NCI-H526 treated with DMSO at 0.1 percent for 48 hours (cell line): ENCODE measurements at regions not wholly inside any gene's neighbourhood (a gene's known extent, or its start where the extent isn't known, plus 50 kb on each side); places are given as distances from the start of the nearest gene placed in this dataset.

Experiments used
- DNase-seq: peaks from one replicate; lab custom pipeline; 2025; lab: John Stamatoyannopoulos, UW

DNA sequence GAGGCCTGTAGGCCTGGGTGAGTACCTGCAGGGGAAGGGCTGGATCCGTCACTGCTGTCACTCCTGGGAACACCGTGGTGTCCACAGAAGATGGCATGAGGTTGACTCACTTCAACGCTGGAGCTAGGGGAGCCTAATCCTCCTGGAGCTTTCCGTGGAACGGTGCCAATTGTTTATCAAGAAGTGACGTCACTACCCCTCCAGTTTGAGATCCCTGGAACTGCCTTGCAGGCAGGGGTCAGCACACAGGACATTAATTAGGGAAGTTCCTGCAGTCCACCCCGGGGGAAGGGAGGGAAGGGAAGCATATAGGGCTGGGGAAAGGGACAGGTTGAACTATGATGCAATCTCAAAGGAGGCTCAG, 408.6 kb downstream of the GALR1 start:
- DNase-seq, result no peak

DNA sequence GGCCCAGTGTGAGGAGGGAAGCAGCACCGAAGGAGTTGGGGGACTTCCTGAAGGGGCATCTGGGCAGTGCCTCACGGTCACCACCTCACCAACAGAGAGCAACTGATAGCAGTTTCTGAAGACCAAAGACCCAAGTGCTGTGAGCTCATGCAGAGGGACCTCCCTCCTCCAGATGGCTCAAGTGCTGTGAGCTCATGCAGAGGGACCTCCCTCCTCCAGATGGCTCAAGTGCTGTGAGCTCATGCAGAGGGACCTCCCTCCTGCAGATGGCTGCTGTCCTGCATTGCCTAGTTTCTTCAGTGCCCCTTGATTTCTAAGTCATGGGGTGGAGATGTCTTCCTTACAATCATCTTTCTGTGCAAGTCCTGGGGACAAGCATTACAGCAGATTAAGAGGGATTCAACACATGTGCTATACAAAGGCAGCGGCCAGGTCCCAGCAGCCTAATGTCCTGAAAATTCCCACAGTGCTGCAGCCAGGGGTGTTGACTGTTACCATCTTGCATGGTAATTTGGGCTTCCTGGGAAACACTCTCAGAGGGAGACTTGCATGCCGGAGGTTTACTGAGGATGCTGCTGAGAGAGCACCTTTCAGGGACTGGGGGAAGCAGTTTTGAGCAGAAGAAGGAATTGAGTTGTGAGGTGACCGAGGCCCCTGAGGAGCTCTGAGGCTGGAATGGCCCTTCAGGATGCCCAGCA, 409.3 kb downstream of the GALR1 start:
- no peak for DNase-seq

- no peak for DNase-seq
These were observed 417.0 kb downstream of the GALR1 start for GRCh38 chr18:77666613-77667012.

GRCh38 chr18:77668219-77668618, 418.6 kb downstream of the GALR1 start:
- DNase-seq, result no peak

DNA sequence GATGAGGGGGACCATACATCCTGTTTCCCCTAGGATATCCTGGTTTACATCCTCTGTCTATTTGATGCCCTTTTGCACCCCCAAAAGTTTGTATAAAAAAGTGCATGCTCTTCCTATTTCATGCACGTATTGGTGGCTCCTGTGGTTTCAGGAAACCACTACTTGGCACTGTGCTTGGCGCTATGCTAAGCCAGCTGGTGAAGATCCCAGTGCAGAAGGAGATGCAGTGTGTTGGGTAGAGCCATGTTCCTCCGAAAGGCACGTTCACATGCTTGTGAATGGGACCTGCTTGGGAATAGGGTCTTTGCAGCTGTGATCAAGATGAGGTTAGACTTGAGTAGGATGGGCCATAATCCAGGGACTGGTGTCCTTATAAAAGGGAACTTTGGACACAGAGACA, 419.7 kb downstream of the GALR1 start:
- no peak for DNase-seq

GRCh38 chr18:77671456-77672167, 422.0 kb downstream of the GALR1 start:
- DNase-seq, result no peak

DNA sequence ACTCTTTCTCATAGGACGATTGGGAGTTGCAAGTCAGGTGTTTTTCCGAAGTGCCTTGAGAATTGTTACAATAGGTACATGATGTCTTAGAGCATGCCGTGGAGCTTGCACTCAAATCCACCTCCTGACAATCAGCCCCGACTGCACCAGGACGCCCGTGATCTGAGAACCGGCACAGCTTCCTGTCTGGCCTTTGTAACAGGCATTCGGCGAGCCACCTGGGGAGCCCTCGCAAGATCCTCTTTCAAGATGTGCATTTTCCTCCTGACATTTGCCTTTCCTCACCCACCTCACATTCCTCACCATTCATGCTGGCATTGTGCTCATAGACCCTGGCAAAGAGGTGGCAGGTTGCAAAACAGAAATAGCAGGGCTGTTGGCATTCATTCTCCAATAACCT, 427.3 kb downstream of the GALR1 start:
- DNase-seq, result no peak

DNA sequence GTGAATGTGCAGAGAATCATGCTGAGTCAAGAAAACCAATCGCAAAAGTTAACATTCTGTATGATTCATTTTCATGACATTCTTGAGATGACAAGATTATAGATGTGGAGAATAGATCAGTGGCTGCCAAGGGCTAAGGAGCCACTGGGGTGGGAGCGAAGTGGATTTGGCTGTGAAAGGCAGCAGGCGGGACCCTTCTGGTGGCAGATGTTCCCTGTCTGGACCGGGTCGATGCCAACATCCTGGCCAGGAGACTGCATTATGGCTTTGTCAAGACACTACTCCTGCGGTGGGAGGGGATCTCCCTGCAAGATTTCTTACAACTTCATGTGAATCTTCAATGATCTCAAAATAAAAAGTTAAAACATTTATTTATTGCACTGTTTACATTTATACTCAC, 427.9 kb downstream of the GALR1 start:
- DNase-seq, result no peak

GRCh38 chr18:77679869-77680268, 430.2 kb downstream of the GALR1 start:
- no peak for DNase-seq

- no peak for DNase-seq
These were observed 450.4 kb downstream of the GALR1 start for GRCh38 chr18:77700051-77700450.

- DNase-seq, result no peak
These were observed 452.3 kb downstream of the GALR1 start for GRCh38 chr18:77701977-77702376.

DNA sequence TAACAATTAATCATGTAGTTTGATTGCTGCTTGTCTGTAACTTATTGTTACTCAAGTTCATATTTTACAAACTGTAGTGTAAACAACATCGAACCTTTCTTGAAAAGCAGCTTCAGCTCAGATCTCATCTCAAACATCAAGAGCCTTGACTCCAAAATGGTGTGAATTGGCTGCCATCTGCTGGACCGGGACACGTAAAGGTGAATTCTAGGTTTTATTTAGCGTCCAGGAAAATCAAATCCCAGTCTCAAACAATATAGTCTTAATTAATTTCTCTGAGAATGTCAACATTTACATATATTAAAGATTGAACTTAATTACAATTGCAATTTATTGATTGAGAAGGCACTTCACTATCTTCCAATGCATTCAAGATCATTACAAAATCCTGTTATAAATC, 453.0 kb downstream of the GALR1 start:
- peak; percentile 27 for DNase-seq

DNA sequence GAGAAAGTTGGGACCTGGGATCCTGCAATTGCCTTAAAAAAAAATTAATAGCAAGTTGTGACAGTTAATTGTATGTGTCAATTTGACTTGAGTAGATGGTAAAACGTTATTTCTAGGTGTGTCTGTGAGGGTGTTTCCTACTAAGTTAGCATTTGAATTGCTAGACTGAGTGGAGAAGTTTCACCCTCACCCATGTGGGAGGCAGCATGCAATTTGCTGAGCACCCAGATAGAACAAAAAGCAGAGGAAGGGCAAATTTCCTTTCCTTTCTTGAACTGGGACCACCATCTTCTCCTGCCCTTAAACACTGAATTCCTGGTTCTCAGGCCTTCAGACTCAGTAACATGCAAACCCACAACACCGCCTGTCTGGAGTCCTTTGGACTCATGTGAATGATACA, 455.7 kb downstream of the GALR1 start:
- DNase-seq, result no peak

DNA sequence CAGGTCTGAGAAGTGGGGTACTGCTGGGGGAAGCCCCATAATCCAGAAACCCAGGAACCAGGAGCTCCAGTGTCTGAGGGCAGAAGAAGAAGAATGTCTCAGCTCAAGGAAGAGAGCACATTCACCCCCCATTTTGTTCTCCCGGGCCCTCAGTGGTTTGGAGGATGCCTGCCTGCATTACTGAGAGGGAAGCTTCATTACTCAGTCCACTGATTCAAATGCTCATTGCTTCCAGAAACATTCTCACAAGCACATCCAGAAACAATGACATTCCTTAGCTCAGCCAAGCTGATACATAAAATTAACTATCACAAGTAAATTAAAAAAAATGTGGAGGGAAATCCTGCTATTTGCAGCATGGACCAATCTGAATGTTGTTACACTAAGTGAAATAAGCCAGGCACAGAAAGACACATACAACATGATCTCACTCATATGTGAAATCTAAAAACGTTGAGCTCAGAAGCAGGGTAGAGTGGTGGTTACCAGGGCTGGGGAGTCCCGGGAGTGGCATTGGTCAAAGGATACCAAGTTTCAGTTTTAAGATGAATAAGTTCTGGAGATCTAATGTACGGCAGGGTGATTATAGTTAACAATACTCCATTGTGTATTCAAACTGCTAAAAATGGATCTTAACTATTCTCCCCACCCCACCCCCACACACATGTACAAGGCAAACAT, 459.3 kb downstream of the GALR1 start:
- DNase-seq, result no peak

- DNase-seq, result no peak
These were observed 461.4 kb downstream of the GALR1 start for GRCh38 chr18:77711096-77711495.

DNA sequence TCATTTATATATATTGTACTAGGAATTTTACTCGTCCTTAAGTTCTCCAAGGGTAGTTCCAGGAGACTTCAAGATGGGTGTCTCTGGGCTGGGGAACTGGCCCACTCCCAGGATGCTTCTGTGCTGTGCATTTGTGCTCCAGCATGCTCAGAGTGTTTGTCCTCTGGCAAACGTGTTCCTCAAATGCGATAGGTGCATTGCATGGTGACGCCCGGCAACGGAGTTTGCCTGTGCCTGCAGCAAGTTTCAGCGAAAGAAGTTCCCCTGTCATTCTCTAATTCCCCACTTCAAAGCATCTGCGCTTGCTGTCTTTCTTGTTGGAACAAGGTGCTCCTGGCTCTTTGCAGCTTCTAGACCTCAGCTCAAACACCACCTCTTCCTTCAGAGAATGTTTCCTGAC, 465.1 kb downstream of the GALR1 start:
- no peak for DNase-seq

DNA sequence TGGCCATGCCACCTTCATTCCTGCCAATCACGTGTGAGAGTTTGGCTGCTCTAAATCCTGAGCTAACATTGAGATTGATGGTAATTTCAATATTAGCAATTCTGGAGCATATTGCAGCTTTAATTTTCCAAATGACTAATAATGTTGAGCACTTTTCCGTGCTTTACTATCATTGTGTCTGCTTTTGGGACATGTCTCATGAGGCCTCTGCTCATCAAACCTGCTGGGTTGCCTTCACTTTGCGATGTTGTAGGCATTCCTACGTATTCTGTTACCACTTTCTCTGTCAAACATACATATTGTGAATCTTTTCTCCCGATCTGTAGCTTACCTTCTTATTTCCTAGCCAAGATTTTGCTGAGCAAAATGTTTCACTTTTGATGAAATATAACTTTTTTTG, 466.6 kb downstream of the GALR1 start:
- no peak for DNase-seq

- no peak for DNase-seq
These were observed 483.8 kb downstream of the GALR1 start for GRCh38 chr18:77733292-77733903.

GRCh38 chr18:77736842-77737241, 487.2 kb downstream of the GALR1 start:
- no peak for DNase-seq

- DNase-seq, result no peak
These were observed 487.8 kb downstream of the GALR1 start for GRCh38 chr18:77737405-77737804.

- no peak for DNase-seq
These were observed 499.4 kb downstream of the GALR1 start for GRCh38 chr18:77749089-77749488.

- no peak for DNase-seq
These were observed 500.4 kb downstream of the GALR1 start for GRCh38 chr18:77750006-77750405.

DNA sequence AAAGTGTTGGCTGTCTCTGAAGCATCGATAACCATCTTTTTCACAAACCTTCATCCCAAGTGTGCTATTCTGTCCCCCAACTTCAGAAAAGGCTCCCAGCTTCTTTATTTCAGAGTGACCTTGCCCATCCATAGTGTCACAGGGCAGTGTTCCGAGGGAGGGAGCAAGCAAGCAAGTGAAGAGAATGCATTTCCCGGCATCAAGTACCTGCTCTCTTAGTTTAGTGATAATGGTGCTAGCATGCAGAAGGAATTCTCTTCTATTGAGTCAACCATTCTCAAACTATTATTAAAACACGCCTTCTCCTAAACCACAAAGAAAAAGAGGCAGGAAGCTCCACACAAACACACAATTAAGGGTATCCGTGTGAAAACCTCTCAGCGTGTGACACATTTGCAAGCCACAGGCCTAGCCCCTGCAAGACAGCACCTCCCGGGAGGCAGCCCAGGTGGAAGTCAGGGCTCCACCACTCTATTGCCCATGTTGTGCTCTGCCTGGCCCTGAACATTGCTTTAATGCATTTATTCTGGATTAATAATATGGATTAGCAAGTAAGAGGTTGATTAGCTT, 504.9 kb downstream of the GALR1 start:
- DNase-seq, result no peak
